Endothelial cell of umbilical vein (primary cell): ENCODE measurements at regions not wholly inside any gene's neighbourhood (a gene's known extent, or its start where the extent isn't known, plus 50 kb on each side); places are given as distances from the start of the nearest gene placed in this dataset.

Experiments used
- CTCF ChIP-seq, 2 donors: IDR thresholded peaks; 1 replicate in 1 of 2; 2 replicates in 1 of 2; pipeline ENCODE4 v1.5.1; 2011; ENCODE audit warnings: low read length in 2 of 2, mild to moderate bottlenecking in 2 of 2, moderate library complexity in 2 of 2, control low read depth in 1 of 2, inconsistent platforms in 1 of 2, low read depth in 1 of 2; ENCODE audit not compliant: insufficient read depth in 1 of 2; ENCODE audit errors: extremely low read depth in 1 of 2
- EZH2 ChIP-seq: IDR thresholded peaks from 2 replicates; pipeline ENCODE4 v1.6.1; 2012; ENCODE audit warnings: borderline replicate concordance, low read depth, mild to moderate bottlenecking, moderate library complexity, low read length, inconsistent platforms; ENCODE audit not compliant: severe bottlenecking
- MYC ChIP-seq: IDR thresholded peaks from one replicate; pipeline ENCODE4 v1.6.1; 2011; ENCODE audit warnings: mild to moderate bottlenecking, low read depth, low read length
- POLR2A ChIP-seq: IDR thresholded peaks from 2 replicates; pipeline ENCODE4 v1.6.1; 2012; ENCODE audit warnings: low read depth, mild to moderate bottlenecking, control low read depth, low read length
- POLR2AphosphoS5 ChIP-seq: IDR thresholded peaks from 2 replicates; pipeline ENCODE4 v1.6.1; 2012; ENCODE audit warnings: low read depth, mild to moderate bottlenecking, control low read depth, low read length, moderate library complexity; ENCODE audit not compliant: insufficient read depth

GRCh38 chr10:65497837-65498236, 1428.0 kb upstream of the LRRTM3 start:
- TF ChIP-seq CTCF (IDR thresholded peaks at IDR 0.05; ENCODE audit: extremely low read depth in 1 of 2, insufficient read depth in 1 of 2, low read depth in 1 of 2, low read length in 2 of 2) (no peak), POLR2A (no peak), EZH2 (no peak), POLR2AphosphoS5 (no peak), MYC (no peak)
